LoVo (cell line): ENCODE measurements at regions not wholly inside any gene's neighbourhood (a gene's known extent, or its start where the extent isn't known, plus 50 kb on each side); places are given as distances from the start of the nearest gene placed in this dataset.

Experiments
- DNase-seq: peaks from one replicate; pipeline ENCODE4 v3.0.0-alpha.2; 2016; ENCODE audit warnings: low spot score

GRCh38 chr1:192087334-192087733 lies 70.9 kb upstream of the RGS18 start:
- DNase-seq: no peak

GRCh38 chr1:192088496-192088895 lies 69.8 kb upstream of the RGS18 start:
- DNase-seq: no peak

GRCh38 chr1:192098001-192098400 lies 60.3 kb upstream of the RGS18 start:
- no peak for DNase-seq

- no peak for DNase-seq
These were observed 58.9 kb upstream of the RGS18 start for GRCh38 chr1:192099328-192099727.

GRCh38 chr1:192100686-192101468 lies 57.4 kb upstream of the RGS18 start:
- DNase-seq: no peak

- DNase-seq: no peak
These were observed 54.1 kb upstream of the RGS18 start for GRCh38 chr1:192104128-192104527.

- DNase-seq: no peak
These were observed 53.4 kb upstream of the RGS18 start for GRCh38 chr1:192104852-192105251.

GRCh38 chr1:192108161-192108560 lies 50.1 kb upstream of the RGS18 start:
- DNase-seq: no peak
